Coronary artery (tissue), 2 donors: ENCODE measurements at regions not wholly inside any gene's neighbourhood (a gene's known extent, or its start where the extent isn't known, plus 50 kb on each side); places are given as distances from the start of the nearest gene placed in this dataset.
A peak's percentile ranks its signal among the peaks of the same experiment; 100 is the strongest.

ENCODE experiments used
- DNase-seq: peaks from one replicate; pipeline ENCODE4 v3.0.0-alpha.2; 2017; ENCODE audit warnings: low spot score
- H3K27ac ChIP-seq, 2 donors: fragments of 200-600 bp; sonication (generic); one replicate each; pipeline ENCODE4 v1.5.1; 2016 to 2019
- H3K4me3 ChIP-seq: fragments of 200-600 bp; sonication (generic); 2 replicates; pipeline ENCODE4 v1.5.1; 2016; ENCODE audit warnings: mild to moderate bottlenecking, moderate library complexity
- TF ChIP-seq, protein P1 (sequence below): fragments of 200-600 bp; sonication (generic); IDR thresholded peaks from one replicate; pipeline ENCODE4 v1.5.1; 2019; ENCODE audit warnings: antibody characterized with exemption

GRCh38 chr10:58913717-58914116, 262.7 kb upstream of the PHYHIPL start:
- TF ChIP-seq, protein P1, sequence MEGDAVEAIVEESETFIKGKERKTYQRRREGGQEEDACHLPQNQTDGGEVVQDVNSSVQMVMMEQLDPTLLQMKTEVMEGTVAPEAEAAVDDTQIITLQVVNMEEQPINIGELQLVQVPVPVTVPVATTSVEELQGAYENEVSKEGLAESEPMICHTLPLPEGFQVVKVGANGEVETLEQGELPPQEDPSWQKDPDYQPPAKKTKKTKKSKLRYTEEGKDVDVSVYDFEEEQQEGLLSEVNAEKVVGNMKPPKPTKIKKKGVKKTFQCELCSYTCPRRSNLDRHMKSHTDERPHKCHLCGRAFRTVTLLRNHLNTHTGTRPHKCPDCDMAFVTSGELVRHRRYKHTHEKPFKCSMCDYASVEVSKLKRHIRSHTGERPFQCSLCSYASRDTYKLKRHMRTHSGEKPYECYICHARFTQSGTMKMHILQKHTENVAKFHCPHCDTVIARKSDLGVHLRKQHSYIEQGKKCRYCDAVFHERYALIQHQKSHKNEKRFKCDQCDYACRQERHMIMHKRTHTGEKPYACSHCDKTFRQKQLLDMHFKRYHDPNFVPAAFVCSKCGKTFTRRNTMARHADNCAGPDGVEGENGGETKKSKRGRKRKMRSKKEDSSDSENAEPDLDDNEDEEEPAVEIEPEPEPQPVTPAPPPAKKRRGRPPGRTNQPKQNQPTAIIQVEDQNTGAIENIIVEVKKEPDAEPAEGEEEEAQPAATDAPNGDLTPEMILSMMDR: no peak
- no peak for DNase-seq
- H3K4me3 ChIP-seq: no peak overlapping the region
- H3K27ac ChIP-seq: no peak overlapping the region

DNA sequence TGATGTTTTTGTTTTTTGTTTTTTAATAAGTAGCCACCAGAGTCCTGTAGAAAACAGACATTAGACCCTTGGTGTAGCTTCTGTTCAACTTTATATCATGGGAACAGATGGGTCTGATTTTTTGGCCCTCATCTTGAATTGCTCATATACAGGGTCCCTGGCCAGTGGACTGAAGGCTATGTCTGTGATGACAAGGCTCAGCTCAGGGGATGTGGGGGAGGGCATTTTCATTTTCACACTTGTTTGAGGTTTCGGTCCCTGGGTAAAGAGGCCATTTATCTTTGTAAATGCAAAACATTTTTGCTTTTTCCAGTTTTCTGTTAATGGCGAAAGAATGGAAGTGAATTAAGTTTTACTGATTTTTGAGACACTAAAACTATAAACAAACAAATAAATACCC, 257.6 kb upstream of the PHYHIPL start:
- TF ChIP-seq, protein P1: no peak
- Histone ChIP-seq H3K4me3 (no peak overlapping the region), H3K27ac (no peak overlapping the region)
- no peak for DNase-seq

DNA sequence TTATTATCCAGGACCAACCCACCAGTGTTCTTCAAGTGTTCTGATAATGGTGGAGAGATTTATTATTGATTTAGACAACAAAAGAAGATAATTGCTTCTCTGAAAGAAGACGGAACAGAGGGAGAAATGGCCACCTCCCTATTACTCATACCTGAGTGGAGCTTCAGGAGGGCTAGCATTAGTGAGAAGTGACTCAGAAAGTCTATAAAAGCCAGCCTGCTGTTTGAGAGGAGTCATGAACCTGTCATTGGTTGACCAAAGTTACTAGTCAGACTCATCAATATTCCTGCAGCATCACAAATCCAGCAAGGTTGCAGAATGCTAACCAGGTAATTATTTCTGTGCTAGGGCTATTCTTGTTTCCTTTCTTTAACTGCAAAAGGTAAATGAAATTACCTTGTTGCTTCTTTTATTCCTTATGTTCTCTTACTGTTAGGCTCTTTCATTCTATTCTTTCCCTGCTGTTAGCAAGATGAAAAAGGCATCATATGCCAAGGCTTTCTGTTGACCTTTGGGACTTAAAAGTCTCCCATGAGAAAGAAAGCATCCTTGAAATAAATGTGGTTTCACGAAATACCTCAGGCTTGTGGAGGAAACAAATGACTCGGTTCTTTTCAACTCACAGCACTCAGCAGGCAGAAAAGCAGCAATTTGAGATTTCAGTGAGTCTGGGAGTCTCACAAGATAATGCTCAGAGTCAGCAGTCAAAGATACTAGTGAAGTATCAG, 256.4 kb upstream of the PHYHIPL start:
- no peak for DNase-seq
- no peak overlapping the region for H3K4me3 ChIP-seq
- peak overlapping the region in 1 of 2 donors; percentile 5 for H3K27ac ChIP-seq
- TF ChIP-seq, protein P1: no peak

- no peak overlapping the region for H3K4me3 ChIP-seq
- TF ChIP-seq, protein P1: no peak
- peak overlapping the region in 1 of 2 donors; percentile 5 for H3K27ac ChIP-seq
- no peak for DNase-seq
Observed at GRCh38 chr10:58920655-58921003, 255.8 kb upstream of the PHYHIPL start.

DNA sequence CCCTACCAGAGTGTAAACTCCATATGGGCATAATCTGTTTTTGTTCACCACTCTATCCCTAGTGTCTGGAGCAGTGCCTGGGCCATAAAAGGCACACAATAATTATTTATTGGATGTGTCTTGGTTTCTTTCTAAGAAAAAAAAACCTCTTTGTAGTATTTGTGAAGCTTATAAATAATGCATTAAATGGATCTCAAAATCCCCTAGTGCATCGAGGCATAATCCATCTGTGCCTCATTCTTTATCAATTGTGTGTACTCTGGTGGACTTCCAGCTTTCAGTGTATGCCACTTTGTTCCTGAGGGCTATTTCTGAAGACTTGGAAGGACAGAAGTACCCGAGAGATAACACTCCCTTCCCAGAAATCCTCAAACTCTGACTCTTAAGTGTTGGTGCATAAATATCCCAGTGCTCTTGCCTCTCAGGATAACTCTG, 255.0 kb upstream of the PHYHIPL start:
- H3K27ac ChIP-seq: no peak overlapping the region
- no peak overlapping the region for H3K4me3 ChIP-seq
- TF ChIP-seq, protein P1: no peak
- no peak for DNase-seq

DNA sequence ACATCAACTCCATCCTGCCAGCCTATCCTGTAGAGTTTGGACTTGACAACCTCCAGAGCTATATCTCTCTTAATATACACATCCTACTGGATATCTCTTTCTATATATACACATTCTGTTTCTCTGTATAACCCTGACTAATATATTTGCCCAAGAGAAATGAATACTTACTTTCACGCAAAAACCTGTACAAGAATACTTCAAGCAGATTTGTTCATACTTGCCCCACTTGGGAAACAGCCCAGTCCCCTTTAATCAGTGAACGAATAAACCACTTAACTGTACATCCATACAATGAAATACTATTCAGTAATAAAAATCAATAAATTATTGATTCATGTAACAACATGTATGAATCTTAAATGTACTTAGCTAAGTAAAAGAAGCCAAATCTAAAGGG, 251.1 kb upstream of the PHYHIPL start:
- Histone ChIP-seq H3K4me3 (no peak overlapping the region), H3K27ac (no peak overlapping the region)
- TF ChIP-seq, protein P1: no peak
- no peak for DNase-seq

- TF ChIP-seq, protein P1: no peak
- DNase-seq: no peak
- no peak overlapping the region for H3K27ac ChIP-seq
- H3K4me3 ChIP-seq: no peak overlapping the region
Observed at GRCh38 chr10:58930500-58930899, 245.9 kb upstream of the PHYHIPL start.
